NT2/D1 (cell line): ENCODE measurements at regions not wholly inside any gene's neighbourhood (a gene's known extent, or its start where the extent isn't known, plus 50 kb on each side); places are given as distances from the start of the nearest gene placed in this dataset.

Experiments used
- SUZ12 ChIP-seq: IDR thresholded peaks from 2 replicates; pipeline ENCODE4 v1.6.1; 2011; ENCODE audit not compliant: insufficient read length, insufficient read depth; ENCODE audit errors: extremely low read depth
- YY1 ChIP-seq: IDR thresholded peaks from 2 replicates; pipeline ENCODE4 v1.6.1; 2011; ENCODE audit not compliant: insufficient read length, insufficient read depth
- ZNF274 ChIP-seq: IDR thresholded peaks from 2 replicates; pipeline ENCODE4 v1.6.1; 2011; ENCODE audit warnings: mild to moderate bottlenecking, low read depth, low read length

DNA sequence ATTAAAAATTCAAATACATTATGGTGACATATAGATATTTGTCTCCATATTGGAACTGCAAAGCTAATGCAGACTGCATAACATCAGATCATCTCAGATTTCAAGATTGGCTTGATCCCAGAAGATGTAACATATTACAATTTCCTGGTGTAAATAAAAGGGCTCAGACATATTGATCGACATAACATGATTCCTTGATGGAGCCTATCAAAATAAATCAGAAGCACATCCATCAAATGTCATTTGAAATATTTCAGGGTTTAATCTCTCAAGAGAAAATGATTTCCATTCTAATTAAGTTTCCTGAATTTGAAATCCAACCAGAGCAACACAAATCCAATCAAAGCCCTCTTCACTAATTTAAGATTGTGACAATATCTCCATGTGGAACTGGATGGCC lies 75.1 kb upstream of the UNC13C start:
- TF ChIP-seq ZNF274 (no peak), SUZ12 (no peak), YY1 (no peak)
